Uterus (tissue), 3 donors: ENCODE measurements at regions not wholly inside any gene's neighbourhood (a gene's known extent, or its start where the extent isn't known, plus 50 kb on each side); places are given as distances from the start of the nearest gene placed in this dataset.
"Not testable (repeated sequence)": the region's sequence is repeated elsewhere in the genome, so short reads cannot be mapped to it uniquely, and the experiment has no call there.

Experiments used
- DNase-seq, 2 donors: peaks; one replicate each; pipeline ENCODE4 v3.0.0-alpha.2; 2019 to 2020
- H3K27ac ChIP-seq, 2 donors: fragments of 200-600 bp; sonication (generic); 1 replicate in 1 of 2; 2 replicates in 1 of 2; pipeline ENCODE4 v1.5.1; 2016 to 2018
- H3K27me3 ChIP-seq, 2 donors: fragments of 200-600 bp; sonication (generic); one replicate each; pipeline ENCODE4 v1.5.1; 2018 to 2019; ENCODE audit warnings: control low read depth in 1 of 2
- H3K36me3 ChIP-seq, 2 donors: fragments of 200-600 bp; sonication (generic); one replicate each; pipeline ENCODE4 v1.5.1; 2019; ENCODE audit warnings: control low read depth in 1 of 2
- H3K4me1 ChIP-seq, 2 donors: fragments of 200-600 bp; sonication (generic); one replicate each; pipeline ENCODE4 v1.5.1; 2018 to 2019; ENCODE audit warnings: control low read depth in 1 of 2
- H3K4me3 ChIP-seq, 2 donors: fragments of 200-600 bp; sonication (generic); 1 replicate in 1 of 2; 2 replicates in 1 of 2; pipeline ENCODE4 v1.5.1; 2018 to 2019; ENCODE audit warnings: mild to moderate bottlenecking in 1 of 2
- H3K9me3 ChIP-seq, 2 donors: fragments of 200-600 bp; sonication (generic); one replicate each; pipeline ENCODE4 v1.5.1; 2019; ENCODE audit warnings: control low read depth in 1 of 2
- CTCF ChIP-seq, 4 experiments: fragments of 200-600 bp in 2 of 4; fragments of 450-650 bp in 2 of 4; sonication (generic) in 2 of 4; IDR thresholded peaks; one replicate each; pipeline ENCODE4 v1.5.1; 2016 to 2019; ENCODE audit warnings: antibody characterized with exemption in 4 of 4, mild to moderate bottlenecking in 2 of 4, moderate library complexity in 1 of 4
- POLR2A ChIP-seq, 2 donors: fragments of 450-650 bp; IDR thresholded peaks; one replicate each; pipeline ENCODE4 v1.6.1; 2016; ENCODE audit warnings: antibody characterized with exemption in 2 of 2, mild to moderate bottlenecking in 1 of 2, moderate library complexity in 1 of 2
- intact Hi-C: fragments of 100-400 bp; cut with DNase I; formaldehyde crosslinking; loops from one replicate; pipeline ENCODE4 v1.15.1; 2023; ENCODE audit warnings: low total_unique reads
- donor health status: DM: yes; HTN: yes; CAD: no.

GRCh38 chr12:89769483-89769818 lies 60.8 kb upstream of the ATP2B1 start:
- Histone ChIP-seq H3K4me3 (no peak overlapping the region), H3K27ac (no peak overlapping the region), H3K27me3 (no peaks in the 10 kb centered on the region), H3K9me3 (no peaks in the 10 kb centered on the region), H3K36me3 (no peaks in the 10 kb centered on the region), H3K4me1 (no peaks in the 10 kb centered on the region)
- TF ChIP-seq CTCF (IDR thresholded peaks at IDR 0.05) (no peak), POLR2A (IDR thresholded peaks at IDR 0.05) (no peak)
- intact Hi-C loops = no loop called here
- DNase-seq = no peak

DNA sequence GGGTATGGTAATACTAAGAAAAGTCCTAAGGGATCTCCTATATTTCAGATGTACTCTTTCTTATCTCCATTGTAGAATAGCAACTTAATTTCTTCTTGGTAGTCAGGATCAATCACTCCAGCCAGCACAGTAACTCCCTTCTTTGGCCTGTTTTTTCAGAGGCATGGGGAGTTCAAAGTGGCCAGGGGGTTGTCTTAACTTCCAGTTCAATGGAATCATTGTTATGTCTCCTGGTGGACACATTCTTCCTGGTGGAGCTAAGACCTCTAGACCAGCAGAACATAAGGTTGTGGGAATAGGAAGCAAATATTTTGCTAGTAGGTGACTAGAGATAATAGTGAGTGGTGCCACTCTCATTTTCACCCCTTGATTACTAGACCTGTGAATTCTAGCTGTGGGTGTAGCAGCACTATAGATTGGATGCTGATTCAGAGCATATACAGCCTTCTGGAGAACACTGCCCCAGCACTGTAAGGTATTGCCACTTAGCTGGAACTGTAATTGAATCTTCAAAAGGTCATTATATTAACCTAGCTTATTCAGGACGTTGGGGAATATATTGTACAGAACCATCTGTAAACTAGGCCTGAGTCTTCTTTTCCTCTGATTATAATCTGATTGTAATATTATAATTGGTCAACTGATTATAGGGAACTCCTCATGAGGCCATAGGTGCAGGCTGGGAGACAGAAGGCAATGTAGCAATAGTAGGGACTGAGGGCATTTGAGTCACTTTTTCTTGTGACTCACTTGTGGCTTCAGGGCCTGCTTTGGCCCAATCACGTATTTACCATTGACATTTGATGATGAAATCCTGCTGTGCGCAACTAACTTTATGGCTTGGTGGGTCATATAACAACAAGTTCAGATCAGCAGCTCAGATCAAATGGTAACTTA lies 60.2 kb upstream of the ATP2B1 start:
- TF ChIP-seq CTCF (IDR thresholded peaks at IDR 0.05) (no peak), POLR2A (IDR thresholded peaks at IDR 0.05) (no peak)
- no peak for DNase-seq
- Histone ChIP-seq H3K27me3 (no peaks in the 10 kb centered on the region), H3K4me3 (no peak overlapping the region), H3K27ac (no peak overlapping the region), H3K4me1 (no peaks in the 10 kb centered on the region), H3K9me3 (no peaks in the 10 kb centered on the region), H3K36me3 (no peaks in the 10 kb centered on the region)
- intact Hi-C loops = no loop called here

DNA sequence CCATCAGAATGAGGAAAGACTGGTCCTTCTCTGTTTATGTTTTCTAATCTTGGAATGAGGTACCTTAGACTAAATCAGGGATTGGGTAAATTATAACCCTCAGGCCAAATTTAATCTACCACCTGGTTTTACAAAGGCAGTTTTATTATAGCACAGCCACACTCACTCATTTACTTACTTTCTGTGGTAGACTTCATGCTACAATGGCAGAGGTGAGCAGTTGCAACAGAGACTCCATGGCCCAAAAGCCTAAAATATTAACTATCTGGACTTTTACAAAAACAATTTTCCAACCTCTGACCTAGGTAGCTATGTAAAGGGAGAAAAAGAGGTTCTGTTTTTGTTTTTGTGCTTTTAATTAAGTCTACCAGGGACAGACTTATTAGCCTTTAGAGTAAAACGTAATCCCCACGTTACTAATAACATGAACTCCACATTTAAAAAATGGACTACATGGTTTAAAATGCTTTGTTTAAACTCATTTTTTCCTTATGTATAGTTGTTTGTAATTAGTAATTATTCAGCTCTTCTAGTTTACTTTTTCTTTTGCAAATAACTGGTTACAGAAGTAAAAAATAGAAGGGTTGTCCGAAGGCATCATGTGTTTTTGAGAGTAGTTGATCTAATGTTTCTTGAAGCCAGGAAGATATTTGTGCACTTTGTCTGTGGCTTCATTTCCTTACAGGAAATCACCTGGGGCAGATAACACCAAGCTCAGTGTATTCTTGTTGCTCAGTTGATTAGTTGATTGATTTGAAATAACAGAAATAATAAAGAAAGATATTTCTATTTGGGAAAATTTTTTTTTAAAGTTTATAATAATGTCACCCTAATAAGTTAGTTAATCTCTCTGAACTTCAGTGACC lies 57.6 kb upstream of the ATP2B1 start:
- Histone ChIP-seq H3K27ac (no peak overlapping the region), H3K9me3 (no peaks in the 10 kb centered on the region), H3K4me3 (no peak overlapping the region), H3K4me1 (no peaks in the 10 kb centered on the region), H3K27me3 (no peaks in the 10 kb centered on the region), H3K36me3 (no peaks in the 10 kb centered on the region)
- intact Hi-C loops = no loop called here
- no peak for DNase-seq
- TF ChIP-seq POLR2A (IDR thresholded peaks at IDR 0.05) (no peak), CTCF (IDR thresholded peaks at IDR 0.05) (no peak)

DNA sequence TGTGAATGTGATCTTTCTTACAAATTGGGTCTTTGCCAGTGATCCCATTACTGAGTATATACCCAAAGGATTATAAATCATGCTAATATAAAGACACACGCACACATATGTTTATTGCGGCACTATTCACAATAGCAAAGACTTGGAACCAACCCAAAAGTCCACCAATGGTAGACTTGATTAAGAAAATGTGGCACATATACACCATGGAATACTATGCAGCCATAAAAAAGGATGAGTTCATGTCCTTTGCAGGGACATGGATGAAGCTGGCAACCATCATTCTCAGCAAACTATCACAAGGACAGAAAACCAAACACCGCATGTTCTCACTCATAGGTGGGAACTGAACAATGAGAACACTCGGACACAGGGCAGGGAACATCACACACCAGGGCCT lies 55.5 kb upstream of the ATP2B1 start:
- DNase-seq, H3K9me3 ChIP-seq, H3K27ac ChIP-seq, H3K4me1 ChIP-seq, intact Hi-C loops, H3K4me3 ChIP-seq, H3K36me3 ChIP-seq, H3K27me3 ChIP-seq: not testable (repeated sequence)

DNA sequence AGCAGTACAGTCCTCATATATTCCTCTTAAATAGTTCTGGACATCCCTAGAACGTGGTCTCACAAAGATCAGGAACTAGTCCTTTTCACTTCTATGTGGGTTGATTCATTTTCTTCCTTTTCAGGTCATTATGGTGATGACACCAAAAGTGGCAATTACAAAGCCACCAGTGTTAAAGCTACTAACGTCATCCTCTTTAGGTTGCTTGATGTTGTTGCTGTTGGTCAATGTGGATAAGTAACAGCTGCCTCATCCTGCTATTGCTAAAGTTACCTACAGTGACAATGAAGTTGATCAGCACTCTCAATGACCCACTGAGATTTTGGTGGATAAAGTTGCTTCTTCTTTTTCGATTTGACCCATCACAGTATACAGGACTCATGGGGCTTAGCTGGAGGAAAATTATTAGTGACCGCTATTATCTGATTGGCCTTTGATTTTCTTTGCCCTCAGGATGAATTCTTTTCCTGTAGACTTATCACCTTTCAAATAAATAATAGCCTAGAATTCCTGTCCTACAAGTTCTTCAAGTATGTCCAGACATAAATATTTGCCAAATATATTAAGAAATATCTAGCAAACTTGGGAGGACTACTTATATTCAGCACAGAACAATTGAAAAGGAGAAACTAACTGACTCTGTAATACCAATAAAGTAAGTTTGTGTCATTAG lies 54.0 kb upstream of the ATP2B1 start:
- no peaks in the 10 kb centered on the region for H3K9me3 ChIP-seq
- TF ChIP-seq CTCF (IDR thresholded peaks at IDR 0.05) = no peak
- TF ChIP-seq POLR2A (IDR thresholded peaks at IDR 0.05) = no peak
- intact Hi-C loops = no loop called here
- no peak overlapping the region for H3K27ac ChIP-seq
- H3K36me3 ChIP-seq = no peaks in the 10 kb centered on the region
- no peak for DNase-seq
- H3K4me3 ChIP-seq = no peak overlapping the region
- H3K4me1 ChIP-seq = no peaks in the 10 kb centered on the region
- H3K27me3 ChIP-seq = no peaks in the 10 kb centered on the region
